H1 (cell line): ENCODE measurements at regions not wholly inside any gene's neighbourhood (a gene's known extent, or its start where the extent isn't known, plus 50 kb on each side); places are given as distances from the start of the nearest gene placed in this dataset.

ENCODE experiments used
- CTCF ChIA-PET: fragments of 300-600 bp; sonication (Branson Sonifier 250); formaldehyde crosslinking; loops from one replicate; lab custom pipeline; 2021; ENCODE audit not compliant: partially characterized antibody; lab: Charles Lee
- POLR2A ChIA-PET: fragments of 300-600 bp; sonication (Branson Sonifier 250); formaldehyde crosslinking; loops from one replicate; lab custom pipeline; 2021; ENCODE audit warnings: inconsistent platforms; ENCODE audit not compliant: partially characterized antibody; lab: Charles Lee
- DNase-seq, 2 experiments: peaks; one replicate each; pipeline versions ENCODE4 v3.0.0 to v3.0.0-alpha.2; 2010 to 2022; ENCODE audit warnings: low spot score in 2 of 2, low read depth in 1 of 2, mixed read lengths in 1 of 2
- FAIRE-seq: peaks from 2 replicates; lab custom pipeline; 2011; peaks lifted over from hg19 to GRCh38; lab: Jason Lieb, UNC
- H2AFZ ChIP-seq: 2 replicates; pipeline ENCODE4 v1.8.1; 2012; ENCODE audit warnings: low read length, inconsistent platforms
- H2AK5ac ChIP-seq: 2 replicates; pipeline ENCODE4 v1.6.1; 2013; ENCODE audit warnings: low read depth, low read length
- H2BK120ac ChIP-seq: replicated peaks from 2 replicates; pipeline ENCODE3; 2013; ENCODE audit warnings: low read depth, low read length, inconsistent platforms
- H2BK12ac ChIP-seq: 2 replicates; pipeline ENCODE4 v1.6.1; 2013; ENCODE audit warnings: low read depth, low read length
- H2BK15ac ChIP-seq: 2 replicates; pipeline ENCODE4 v1.6.1; 2013; ENCODE audit warnings: low read length
- H2BK20ac ChIP-seq: 2 replicates; pipeline ENCODE4 v1.6.1; 2013; ENCODE audit warnings: low read length
- H2BK5ac ChIP-seq: 2 replicates; pipeline ENCODE4 v1.6.1; 2013; ENCODE audit warnings: low read depth, low read length
- H3K14ac ChIP-seq: 2 replicates; pipeline ENCODE4 v1.6.1; 2013; ENCODE audit warnings: inconsistent platforms; ENCODE audit not compliant: insufficient read length
- H3K18ac ChIP-seq: 2 replicates; pipeline ENCODE4 v1.6.1; 2013; ENCODE audit warnings: low read length; ENCODE audit errors: extremely low read depth
- H3K23ac ChIP-seq: 2 replicates; pipeline ENCODE4 v1.6.1; 2013; ENCODE audit warnings: inconsistent platforms; ENCODE audit not compliant: insufficient read length
- H3K23me2 ChIP-seq: 2 replicates; pipeline ENCODE4 v1.6.1; 2013; ENCODE audit warnings: low read depth, low read length
- H3K27ac ChIP-seq: 2 replicates; pipeline ENCODE4 v1.6.1; 2011; ENCODE audit warnings: low read depth, low read length, inconsistent platforms
- H3K27me3 ChIP-seq, 4 experiments: replicated peaks in 1 of 4; 1 replicate in 1 of 4; 2 replicates in 3 of 4; pipeline versions ENCODE4 v1.6.1 to v1.8.1; 2011 to 2013; ENCODE audit warnings: low read length in 3 of 4, mild to moderate bottlenecking in 3 of 4, inconsistent platforms in 2 of 4, mixed read lengths in 2 of 4, moderate library complexity in 1 of 4; ENCODE audit not compliant: control insufficient read depth in 3 of 4, insufficient read depth in 3 of 4; ENCODE audit errors: extremely low read depth in 1 of 4
- H3K36me3 ChIP-seq, 4 experiments: 2 replicates each; pipeline versions ENCODE4 v1.6.1 to v1.8.1; 2011 to 2013; ENCODE audit warnings: mild to moderate bottlenecking in 4 of 4, low read length in 3 of 4, moderate library complexity in 2 of 4, control low read depth in 1 of 4, inconsistent platforms in 1 of 4; ENCODE audit not compliant: insufficient read depth in 4 of 4, control insufficient read depth in 2 of 4
- H3K4ac ChIP-seq: replicated peaks from 2 replicates; pipeline ENCODE3; 2013; ENCODE audit warnings: low read length, low read depth, mixed read lengths, inconsistent platforms; ENCODE audit not compliant: insufficient read length
- H3K4me1 ChIP-seq, 4 experiments: replicated peaks in 1 of 4; 1 replicate in 1 of 4; 2 replicates in 3 of 4; pipeline versions ENCODE4 v1.6.1 to v1.8.1; 2011 to 2013; ENCODE audit warnings: low read length in 3 of 4, inconsistent platforms in 2 of 4, mixed read lengths in 1 of 4; ENCODE audit not compliant: insufficient read depth in 4 of 4, control insufficient read depth in 3 of 4
- H3K4me2 ChIP-seq, 2 experiments: 2 replicates each; pipeline versions ENCODE4 v1.6.1 to v1.8.1; 2011 to 2013; ENCODE audit warnings: low read depth in 2 of 2, low read length in 2 of 2, control low read depth in 1 of 2, inconsistent platforms in 1 of 2, mild to moderate bottlenecking in 1 of 2; ENCODE audit not compliant: insufficient read depth in 1 of 2
- H3K4me3 ChIP-seq, 4 experiments: fragments of 200-600, 300-600 bp in 1 of 4; sonication (generic), shearing (Covaris generic), sonication (Bioruptor Twin) in 1 of 4; 2 replicates each; pipeline versions ENCODE4 v1.5.1 to v1.8.1; 2011 to 2016; ENCODE audit warnings: low read length in 4 of 4, low read depth in 3 of 4, control low read depth in 2 of 4, inconsistent platforms in 2 of 4, mild to moderate bottlenecking in 2 of 4, mixed read lengths in 1 of 4, moderate library complexity in 1 of 4; ENCODE audit not compliant: insufficient read depth in 2 of 4; ENCODE audit errors: extremely low read depth in 1 of 4
- H3K56ac ChIP-seq: replicated peaks from 2 replicates; pipeline ENCODE3; 2013; ENCODE audit warnings: low read depth, mild to moderate bottlenecking, mixed read lengths, low read length, inconsistent platforms; ENCODE audit not compliant: insufficient read length
- H3K79me1 ChIP-seq: 2 replicates; pipeline ENCODE4 v1.6.1; 2013; ENCODE audit warnings: low read depth, low read length, control low read depth
- H3K79me2 ChIP-seq, 2 experiments: 2 replicates each; pipeline versions ENCODE4 v1.6.1 to v1.8.1; 2012 to 2013; ENCODE audit warnings: low read length in 2 of 2, mild to moderate bottlenecking in 2 of 2, inconsistent platforms in 1 of 2; ENCODE audit not compliant: insufficient read depth in 2 of 2, control insufficient read depth in 1 of 2
- H3K9ac ChIP-seq, 4 experiments: replicated peaks in 1 of 4; 1 replicate in 1 of 4; 2 replicates in 3 of 4; pipeline versions ENCODE4 v1.6.1 to v1.8.1; 2011 to 2013; ENCODE audit warnings: low read depth in 3 of 4, low read length in 3 of 4, control low read depth in 2 of 4, mild to moderate bottlenecking in 2 of 4, moderate library complexity in 2 of 4, inconsistent platforms in 1 of 4; ENCODE audit errors: extremely low read depth in 1 of 4
- H3K9me3 ChIP-seq, 2 experiments: 2 replicates each; pipeline versions ENCODE4 v1.6.1 to v1.8.1; 2012 to 2013; ENCODE audit warnings: mild to moderate bottlenecking in 2 of 2, moderate library complexity in 2 of 2, control low read depth in 1 of 2, inconsistent platforms in 1 of 2, low read depth in 1 of 2, low read length in 1 of 2, mixed read lengths in 1 of 2; ENCODE audit not compliant: insufficient read depth in 2 of 2
- H4K20me1 ChIP-seq, 2 experiments: replicated peaks in 1 of 2; 2 replicates each; pipeline versions ENCODE3 to v1.8.1; 2011 to 2013; ENCODE audit warnings: inconsistent platforms in 2 of 2, low read length in 2 of 2, mild to moderate bottlenecking in 1 of 2; ENCODE audit not compliant: insufficient read depth in 2 of 2, control insufficient read depth in 1 of 2
- H4K5ac ChIP-seq: 2 replicates; pipeline ENCODE4 v1.6.1; 2013; ENCODE audit warnings: low read length, low read depth, mixed read lengths, inconsistent platforms; ENCODE audit not compliant: insufficient read length
- H4K8ac ChIP-seq: 2 replicates; pipeline ENCODE4 v1.8.0; 2013; ENCODE audit warnings: mild to moderate bottlenecking, moderate library complexity, low read length, inconsistent platforms; ENCODE audit not compliant: insufficient read depth; ENCODE audit errors: extremely low read depth
- H4K91ac ChIP-seq: replicated peaks from 2 replicates; pipeline ENCODE3; 2013; ENCODE audit warnings: low read length, mixed read lengths, inconsistent platforms; ENCODE audit not compliant: insufficient read length
- BCL11A ChIP-seq, 2 experiments: IDR thresholded peaks; one replicate each; pipeline ENCODE4 v1.6.1; 2011; ENCODE audit warnings: low read depth in 2 of 2, low read length in 2 of 2, mild to moderate bottlenecking in 2 of 2
- EZH2 ChIP-seq: fragments of 200-600 bp; sonication (generic); IDR thresholded peaks from 2 replicates; pipeline ENCODE4 v1.7.1; 2012; ENCODE audit warnings: low read depth, mild to moderate bottlenecking, moderate library complexity, low read length, inconsistent platforms; ENCODE audit not compliant: severe bottlenecking
- KDM1A ChIP-seq: fragments of 200-600, 300-600 bp; sonication (generic); IDR thresholded peaks from 2 replicates; pipeline ENCODE4 v1.7.1; 2016; ENCODE audit warnings: mild to moderate bottlenecking, low read length, borderline replicate concordance
- KDM5A ChIP-seq: fragments of 200-600 bp; IDR thresholded peaks from 2 replicates; pipeline ENCODE4 v1.7.1; 2012; ENCODE audit warnings: mild to moderate bottlenecking, low read length, inconsistent platforms, mixed read lengths
- SIN3A ChIP-seq, 2 experiments: IDR thresholded peaks in 1 of 2; conservative IDR thresholded peaks in 1 of 2; 2 replicates each; pipeline ENCODE4 v1.6.1; 2011 to 2012; ENCODE audit warnings: low read length in 2 of 2, improper control_type of control experiment in 1 of 2, low read depth in 1 of 2, mild to moderate bottlenecking in 1 of 2
- SP1 ChIP-seq: IDR thresholded peaks from 2 replicates; pipeline ENCODE4 v1.6.1; 2011; ENCODE audit warnings: low read depth, low read length
- SP2 ChIP-seq: IDR thresholded peaks from 2 replicates; pipeline ENCODE4 v1.6.1; 2012; ENCODE audit warnings: mild to moderate bottlenecking, low read length, inconsistent platforms
- SP4 ChIP-seq: IDR thresholded peaks from 2 replicates; pipeline ENCODE4 v1.6.1; 2012; ENCODE audit warnings: low read length, inconsistent platforms
- SRF ChIP-seq: IDR thresholded peaks from 2 replicates; pipeline ENCODE4 v1.6.1; 2011; ENCODE audit warnings: mild to moderate bottlenecking, low read depth, low read length, moderate library complexity
- WGBS, 2 experiments: shearing (Covaris generic) in 1 of 2; methylation state at CpG; one replicate each; pipeline versions ENCODE4 v1.1.6 to v1.1.7; 2013 to 2015; ENCODE audit warnings: low lambda C conversion rate in 2 of 2, mixed read lengths in 2 of 2, inconsistent platforms in 1 of 2, low coverage in 1 of 2, missing lambda C conversion rate in 1 of 2; ENCODE audit not compliant: insufficient replicate concordance in 2 of 2, insufficient coverage in 1 of 2, insufficient read length in 1 of 2; ENCODE audit errors: extremely low coverage in 1 of 2, missing lambda C conversion rate in 1 of 2; 5-methylcytosine and 5-hydroxymethylcytosine counted together

- POLR2A ChIA-PET: interaction anchor here (0.6 to 1.4 kb wide), 4 partner anchors 33 to 1075 kb away, joined by 3 to 4 read pairs (median 3); no protein-coding TSS in a partner anchor
- H2BK15ac ChIP-seq: no peak overlapping the region
- H2BK20ac ChIP-seq: no peak overlapping the region; the same call in 1 of the 2 replicates
- peak overlapping the region; percentile 86 to 97 for H3K4me2 ChIP-seq
- H2BK120ac ChIP-seq: no peak overlapping the region
- no peak overlapping the region for H3K14ac ChIP-seq
- H4K8ac ChIP-seq: no peak overlapping the region
- CTCF ChIA-PET: interaction anchor here (0.7 to 2.9 kb wide), 13 partner anchors 9 to 414 kb away, joined by 3 to 12 read pairs (median 4); no protein-coding TSS in a partner anchor
- H4K91ac ChIP-seq: no peak overlapping the region
- no peak overlapping the region for H4K5ac ChIP-seq
- no peak overlapping the region for H2BK5ac ChIP-seq
- no peaks in the 10 kb centered on the region for H3K36me3 ChIP-seq
- H3K27ac ChIP-seq: no peak overlapping the region
- H3K4me3 ChIP-seq: peak overlapping the region; percentile 60 to 73 (median 64)
- peaks cover 0 to 7% (median 2%) of the 10 kb centered on the region in 4 experiments; a peak in 4 of 7 replicates for H3K4me1 ChIP-seq
- peaks cover 12 to 29% (median 21%) of the 10 kb centered on the region in 4 experiments for H3K27me3 ChIP-seq
- H3K18ac ChIP-seq: peak overlapping the region; percentile 82
- no peak overlapping the region for H3K4ac ChIP-seq
- H4K20me1 ChIP-seq: peaks cover under 1 to 3% of the 10 kb centered on the region in 2 experiments
- 0% methylated on average over 32 of the region's 81 CpGs; no CpG with 5 or more reads in 1 of the 2 experiments for WGBS, 2 experiments
- H3K79me2 ChIP-seq: no peaks in the 10 kb centered on the region
- no peak overlapping the region for H2AK5ac ChIP-seq
- peaks cover 14% of the 10 kb centered on the region; the same call in 1 of the 2 replicates for H3K23me2 ChIP-seq
- no peak overlapping the region for H3K56ac ChIP-seq
- H3K9me3 ChIP-seq: no peaks in the 10 kb centered on the region
- DNase-seq (peak; percentile 80 to 89), FAIRE-seq (no peak)
- H3K9ac ChIP-seq: peak overlapping the region in 3 of 4 experiments; percentile 14 to 55 (median 14); a peak in 4 of 7 replicates
- H2BK12ac ChIP-seq: peak overlapping the region; percentile 50; the same call in 1 of the 2 replicates
- no peaks in the 10 kb centered on the region for H3K79me1 ChIP-seq
- H2AFZ ChIP-seq: peak overlapping the region; percentile 90
- no peak overlapping the region for H3K23ac ChIP-seq
- TF ChIP-seq KDM1A (no peak), SIN3A (conservative IDR thresholded peaks at IDR 0.05 in 1 of 2, IDR thresholded peaks at IDR 0.05 in 1 of 2; ENCODE audit: low read depth in 1 of 2, low read length in 2 of 2) (no peak), SP2 (no peak), EZH2 (peak; percentile 66), SRF (no peak), KDM5A (no peak), BCL11A (IDR thresholded peaks at IDR 0.05; ENCODE audit: low read depth in 2 of 2, low read length in 2 of 2) (no peak), SP1 (0 out of 2 replicates have a peak, but pooled peaks have one; percentile 7), SP4 (0 out of 2 replicates have a peak, but pooled peaks have one; percentile 46)
Observed at GRCh38 chr1:98053471-98054366, 132.9 kb upstream of the DPYD start.
